ENCODE measurements at regions not wholly inside any gene's neighbourhood (a gene's known extent, or its start where the extent isn't known, plus 50 kb on each side); places are given as distances from the start of the nearest gene placed in this dataset.

GRCh38 chr1:209527372-209527771, 56.1 kb upstream of the CAMK1G start:
- TF ChIP-seq, protein P1, sequence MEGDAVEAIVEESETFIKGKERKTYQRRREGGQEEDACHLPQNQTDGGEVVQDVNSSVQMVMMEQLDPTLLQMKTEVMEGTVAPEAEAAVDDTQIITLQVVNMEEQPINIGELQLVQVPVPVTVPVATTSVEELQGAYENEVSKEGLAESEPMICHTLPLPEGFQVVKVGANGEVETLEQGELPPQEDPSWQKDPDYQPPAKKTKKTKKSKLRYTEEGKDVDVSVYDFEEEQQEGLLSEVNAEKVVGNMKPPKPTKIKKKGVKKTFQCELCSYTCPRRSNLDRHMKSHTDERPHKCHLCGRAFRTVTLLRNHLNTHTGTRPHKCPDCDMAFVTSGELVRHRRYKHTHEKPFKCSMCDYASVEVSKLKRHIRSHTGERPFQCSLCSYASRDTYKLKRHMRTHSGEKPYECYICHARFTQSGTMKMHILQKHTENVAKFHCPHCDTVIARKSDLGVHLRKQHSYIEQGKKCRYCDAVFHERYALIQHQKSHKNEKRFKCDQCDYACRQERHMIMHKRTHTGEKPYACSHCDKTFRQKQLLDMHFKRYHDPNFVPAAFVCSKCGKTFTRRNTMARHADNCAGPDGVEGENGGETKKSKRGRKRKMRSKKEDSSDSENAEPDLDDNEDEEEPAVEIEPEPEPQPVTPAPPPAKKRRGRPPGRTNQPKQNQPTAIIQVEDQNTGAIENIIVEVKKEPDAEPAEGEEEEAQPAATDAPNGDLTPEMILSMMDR (IDR thresholded peaks at IDR 0.05; ENCODE audit: low read length) = no peak
- TF ChIP-seq EZH2 (optimal IDR thresholded peaks at IDR 0.05; ENCODE audit: low read depth, low read length) (no peak), EZH2phosphoT487 (IDR thresholded peaks at IDR 0.05; ENCODE audit: low read length) (no peak)

Measured in MM.1S (cell line).